Breast epithelium (tissue), 3 donors: ENCODE measurements at regions not wholly inside any gene's neighbourhood (a gene's known extent, or its start where the extent isn't known, plus 50 kb on each side); places are given as distances from the start of the nearest gene placed in this dataset.

Experiments used
- POLR2A ChIP-seq: fragments of 450-650 bp; IDR thresholded peaks from one replicate; pipeline ENCODE4 v1.6.1; 2016; ENCODE audit warnings: antibody characterized with exemption, mild to moderate bottlenecking, moderate library complexity
- POLR2AphosphoS5 ChIP-seq, 3 donors: sonication (generic); formaldehyde crosslinking; IDR thresholded peaks; one replicate each; pipeline ENCODE4 v1.6.1; 2017; ENCODE audit warnings: antibody characterized with exemption in 3 of 3
- TF ChIP-seq, protein P1 (sequence below), 3 donors: fragments of 450-650 bp; IDR thresholded peaks; one replicate each; pipeline ENCODE4 v1.5.1; 2016 to 2017; ENCODE audit warnings: antibody characterized with exemption in 3 of 3, mild to moderate bottlenecking in 3 of 3, moderate library complexity in 3 of 3

DNA sequence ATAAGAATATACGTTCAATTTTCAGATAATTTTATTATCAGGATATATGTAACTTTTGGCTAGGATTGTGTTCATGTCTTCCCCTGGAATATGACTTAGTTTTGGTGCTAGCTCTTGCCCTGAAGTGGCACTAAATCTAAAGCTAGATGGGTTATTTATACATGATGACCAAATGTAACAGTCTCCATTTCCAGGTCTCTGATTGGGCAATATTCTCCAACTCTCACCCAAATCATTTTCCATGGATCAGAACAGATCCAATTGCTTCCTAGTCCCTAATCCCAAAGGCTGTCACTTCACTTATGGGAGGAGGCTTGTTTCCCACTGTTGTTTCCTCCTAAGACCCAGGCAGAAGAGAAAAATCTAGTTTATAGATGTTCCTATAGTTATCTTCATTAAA, 274.6 kb upstream of the SLC16A7 start:
- TF ChIP-seq, protein P1, sequence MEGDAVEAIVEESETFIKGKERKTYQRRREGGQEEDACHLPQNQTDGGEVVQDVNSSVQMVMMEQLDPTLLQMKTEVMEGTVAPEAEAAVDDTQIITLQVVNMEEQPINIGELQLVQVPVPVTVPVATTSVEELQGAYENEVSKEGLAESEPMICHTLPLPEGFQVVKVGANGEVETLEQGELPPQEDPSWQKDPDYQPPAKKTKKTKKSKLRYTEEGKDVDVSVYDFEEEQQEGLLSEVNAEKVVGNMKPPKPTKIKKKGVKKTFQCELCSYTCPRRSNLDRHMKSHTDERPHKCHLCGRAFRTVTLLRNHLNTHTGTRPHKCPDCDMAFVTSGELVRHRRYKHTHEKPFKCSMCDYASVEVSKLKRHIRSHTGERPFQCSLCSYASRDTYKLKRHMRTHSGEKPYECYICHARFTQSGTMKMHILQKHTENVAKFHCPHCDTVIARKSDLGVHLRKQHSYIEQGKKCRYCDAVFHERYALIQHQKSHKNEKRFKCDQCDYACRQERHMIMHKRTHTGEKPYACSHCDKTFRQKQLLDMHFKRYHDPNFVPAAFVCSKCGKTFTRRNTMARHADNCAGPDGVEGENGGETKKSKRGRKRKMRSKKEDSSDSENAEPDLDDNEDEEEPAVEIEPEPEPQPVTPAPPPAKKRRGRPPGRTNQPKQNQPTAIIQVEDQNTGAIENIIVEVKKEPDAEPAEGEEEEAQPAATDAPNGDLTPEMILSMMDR (IDR thresholded peaks at IDR 0.05) = no peak
- no peak for TF ChIP-seq POLR2A
- TF ChIP-seq POLR2AphosphoS5 (IDR thresholded peaks at IDR 0.05) = no peak
